ENCODE measurements at regions not wholly inside any gene's neighbourhood (a gene's known extent, or its start where the extent isn't known, plus 50 kb on each side); places are given as distances from the start of the nearest gene placed in this dataset.

GRCh38 chr12:131613186-131613585 lies 97.7 kb upstream of the SFSWAP start:
- TF ChIP-seq CTCF (conservative IDR thresholded peaks at IDR 0.05) (no peak), ZFX (IDR thresholded peaks at IDR 0.05) (no peak)
